ENCODE measurements at regions not wholly inside any gene's neighbourhood (a gene's known extent, or its start where the extent isn't known, plus 50 kb on each side); places are given as distances from the start of the nearest gene placed in this dataset.

- no CpG with 5 or more reads among the region's 3 CpGs for WGBS, 2 experiments (ENCODE audit: extremely low coverage in 2 of 2, insufficient read length in 1 of 2)
Measured at GRCh38 chr14:22381408-22381760, 207.6 kb downstream of the DAD1 start.

More at GRCh38 chr14:22381408-22381760, 207.6 kb downstream of the DAD1 start:
- H2AK5ac ChIP-seq (ENCODE audit: low read depth, low read length): no peak overlapping the region
- no peak overlapping the region for H3K27ac ChIP-seq (ENCODE audit: insufficient read depth, low read length)
- no peak overlapping the region for H3K4me2 ChIP-seq (ENCODE audit: low read depth, low read length)
- no peak overlapping the region for H3K14ac ChIP-seq (replicated peaks; ENCODE audit: low read depth, low read length)
- H3K9ac ChIP-seq (ENCODE audit: low read depth, low read length): no peak overlapping the region
- CTCF ChIA-PET: interaction anchor here (1.0 to 1.1 kb wide), 2 partner anchors 62 to 213 kb away, joined by 3 to 4 read pairs; no protein-coding TSS in a partner anchor
- no peaks in the 10 kb centered on the region for H3K9me1 ChIP-seq (ENCODE audit: insufficient read depth, low read length)
- no peak overlapping the region for H4K8ac ChIP-seq (ENCODE audit: low read depth in 2 of 2, low read length in 2 of 2)
- POLR2A ChIA-PET (ENCODE audit: unreplicated experiment): no interaction called here
- H3K36me3 ChIP-seq (ENCODE audit: control insufficient read depth, insufficient read depth, low read length): no peaks in the 10 kb centered on the region
- H2AK9ac ChIP-seq (replicated peaks; ENCODE audit: low read depth, low read length, poor library complexity): no peak overlapping the region
- no peak for TF ChIP-seq CTCF (conservative IDR thresholded peaks at IDR 0.05; ENCODE audit: low read depth, low read length)
- no peak for TF ChIP-seq MAFK (IDR thresholded peaks at IDR 0.05; ENCODE audit: low read depth, low read length)
- no peak for TF ChIP-seq SMC3 (IDR thresholded peaks at IDR 0.05; ENCODE audit: low read depth, low read length)
- no peak for TF ChIP-seq RCOR1 (IDR thresholded peaks at IDR 0.05; ENCODE audit: insufficient replicate concordance, low read length)
- TF ChIP-seq MAZ (IDR thresholded peaks at IDR 0.05; ENCODE audit: borderline replicate concordance, low read depth, low read length): no peak
- TF ChIP-seq NFE2L2 (IDR thresholded peaks at IDR 0.05; ENCODE audit: low read depth, low read length): no peak
- no peak for TF ChIP-seq POLR2A (IDR thresholded peaks at IDR 0.05; ENCODE audit: low read depth, low read length)
- dilution Hi-C loops (cut with HindIII; ENCODE audit: low sequenced_read_pairs, unreplicated experiment) (no loop called here), in situ Hi-C loops (cut with MboI; ENCODE audit: low sequenced_read_pairs) (loop anchor here (25.0 kb wide), 1 partner anchor 481 kb away; the partner anchor contains the start of gene LRP10), intact Hi-C loops (cut with micrococcal nuclease) (loop anchor here (10.0 kb wide), 1 partner anchor 513 kb away; no protein-coding TSS in a partner anchor)
- no peak overlapping the region for H2BK120ac ChIP-seq (ENCODE audit: low read depth, low read length)
- no peak overlapping the region for H3K4me3 ChIP-seq (ENCODE audit: insufficient read depth, low read depth, low read length)
- H3K56ac ChIP-seq (ENCODE audit: extremely low read depth, insufficient read depth, low read length): no peak overlapping the region
- no peak overlapping the region for H4K91ac ChIP-seq (ENCODE audit: insufficient read depth, low read depth, low read length)
- H3K4ac ChIP-seq (ENCODE audit: low read depth, low read length): no peak overlapping the region
- no TSS peak for BruUV-seq (replicated peaks)
- H2AFZ ChIP-seq (replicated peaks; ENCODE audit: low read length, poor library complexity): no peak overlapping the region
- H3K23ac ChIP-seq (ENCODE audit: low read depth, low read length): no peak overlapping the region
- no peak overlapping the region for H4K5ac ChIP-seq (ENCODE audit: low read depth, low read length)
- H3K4me1 ChIP-seq (ENCODE audit: control insufficient read depth, insufficient read depth, low read length): peaks cover 6% of the 10 kb centered on the region
- peaks cover 15% of the 10 kb centered on the region for H3K27me3 ChIP-seq (ENCODE audit: control insufficient read depth, insufficient read depth, low read length)
- no peak overlapping the region for H3K18ac ChIP-seq (ENCODE audit: low read depth, low read length)
- H3K9me3 ChIP-seq (ENCODE audit: control insufficient read depth, insufficient read depth, low read length): no peaks in the 10 kb centered on the region
- no peak for DNase-seq
- H3K79me1 ChIP-seq (ENCODE audit: low read depth in 1 of 2, low read length in 2 of 2): no peaks in the 10 kb centered on the region
- H2BK20ac ChIP-seq (ENCODE audit: low read depth, low read length): no peak overlapping the region
- no peaks in the 10 kb centered on the region for H4K20me1 ChIP-seq (ENCODE audit: insufficient read depth, low read length)
- no peak for ATAC-seq (ENCODE audit: low read depth)
- no peak overlapping the region for H2BK5ac ChIP-seq (ENCODE audit: low read depth, low read length, poor library complexity, severe bottlenecking)
- no peak overlapping the region for H2BK15ac ChIP-seq (ENCODE audit: low read depth, low read length)

Data from IMR-90 (cell line).